ENCODE measurements at regions not wholly inside any gene's neighbourhood (a gene's known extent, or its start where the extent isn't known, plus 50 kb on each side); places are given as distances from the start of the nearest gene placed in this dataset.
A peak's percentile ranks its signal among the peaks of the same experiment; 100 is the strongest.

DNA sequence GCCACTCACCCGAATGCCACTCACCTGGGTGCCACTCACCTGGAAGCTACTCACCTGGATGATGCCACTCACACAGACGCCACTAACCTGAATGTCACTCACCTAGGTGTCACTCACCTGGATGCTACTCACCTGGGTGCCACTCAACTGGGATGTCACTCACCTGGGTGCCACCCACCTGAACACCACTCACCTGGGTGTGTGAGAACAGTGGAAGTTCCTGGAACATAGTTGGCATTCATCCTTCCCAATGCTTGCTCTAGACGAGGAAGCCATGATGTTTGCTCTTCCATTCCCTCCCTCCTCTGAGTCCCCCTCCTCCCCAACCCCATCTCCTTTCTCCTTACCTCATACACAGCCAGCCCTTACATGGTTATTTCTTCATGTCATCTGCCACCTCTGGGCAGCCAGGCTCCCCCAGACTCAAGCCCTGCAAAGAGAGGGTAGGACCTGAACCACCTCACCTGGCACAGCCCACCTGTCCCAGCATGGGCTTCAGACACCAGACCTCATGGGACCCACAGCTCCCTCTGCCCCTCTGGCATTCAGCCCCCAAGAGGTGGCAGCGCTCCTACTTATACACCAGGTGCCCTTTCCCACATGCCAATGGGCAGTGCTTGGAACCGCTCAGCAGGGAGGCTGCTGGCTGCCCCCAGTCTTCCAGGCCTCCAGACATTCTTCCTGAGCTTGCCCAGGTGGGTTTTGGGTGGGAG, 171.8 kb upstream of the FOXF1 start:
- TF ChIP-seq, protein P1, sequence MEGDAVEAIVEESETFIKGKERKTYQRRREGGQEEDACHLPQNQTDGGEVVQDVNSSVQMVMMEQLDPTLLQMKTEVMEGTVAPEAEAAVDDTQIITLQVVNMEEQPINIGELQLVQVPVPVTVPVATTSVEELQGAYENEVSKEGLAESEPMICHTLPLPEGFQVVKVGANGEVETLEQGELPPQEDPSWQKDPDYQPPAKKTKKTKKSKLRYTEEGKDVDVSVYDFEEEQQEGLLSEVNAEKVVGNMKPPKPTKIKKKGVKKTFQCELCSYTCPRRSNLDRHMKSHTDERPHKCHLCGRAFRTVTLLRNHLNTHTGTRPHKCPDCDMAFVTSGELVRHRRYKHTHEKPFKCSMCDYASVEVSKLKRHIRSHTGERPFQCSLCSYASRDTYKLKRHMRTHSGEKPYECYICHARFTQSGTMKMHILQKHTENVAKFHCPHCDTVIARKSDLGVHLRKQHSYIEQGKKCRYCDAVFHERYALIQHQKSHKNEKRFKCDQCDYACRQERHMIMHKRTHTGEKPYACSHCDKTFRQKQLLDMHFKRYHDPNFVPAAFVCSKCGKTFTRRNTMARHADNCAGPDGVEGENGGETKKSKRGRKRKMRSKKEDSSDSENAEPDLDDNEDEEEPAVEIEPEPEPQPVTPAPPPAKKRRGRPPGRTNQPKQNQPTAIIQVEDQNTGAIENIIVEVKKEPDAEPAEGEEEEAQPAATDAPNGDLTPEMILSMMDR (IDR thresholded peaks at IDR 0.05; ENCODE audit: insufficient read depth, low read depth, low read length), result no peak
- H3K4me3 ChIP-seq (ENCODE audit: low read depth, low read length), result no peak overlapping the region
- DNase-seq (ENCODE audit: low read depth), result no peak

DNA sequence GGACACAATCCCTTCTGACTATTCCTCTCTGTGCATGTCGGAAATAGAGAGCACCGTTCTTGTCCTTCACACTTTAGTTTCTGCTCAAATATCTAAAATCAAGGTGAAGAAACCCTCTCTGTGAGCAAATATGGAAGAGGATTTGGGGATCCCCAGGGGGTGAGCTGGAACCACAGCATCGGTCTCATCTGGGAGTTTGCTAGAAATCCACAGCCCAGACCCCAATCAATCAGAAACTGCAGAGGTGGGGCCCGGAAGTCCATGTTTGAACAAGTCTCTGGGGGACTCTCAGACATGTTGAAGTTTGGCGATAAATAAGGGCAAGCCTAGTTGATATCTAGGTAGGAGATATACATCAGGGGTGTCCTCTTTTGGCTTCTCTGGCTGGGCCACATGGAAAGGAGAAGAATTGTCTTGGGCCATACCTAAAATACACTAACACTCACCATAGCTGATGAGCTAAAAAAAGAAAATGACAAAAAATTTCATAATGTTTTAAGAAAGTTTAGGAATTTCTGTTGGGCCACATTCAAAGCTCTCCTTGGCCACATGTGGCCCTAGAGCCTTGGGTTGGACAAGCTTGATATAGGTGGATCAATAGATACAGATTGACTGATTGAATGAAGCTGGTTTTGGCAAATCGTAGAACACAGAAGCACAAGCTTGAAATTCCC, 168.0 kb upstream of the FOXF1 start:
- TF ChIP-seq, protein P1 (IDR thresholded peaks at IDR 0.05; ENCODE audit: insufficient read depth, low read depth, low read length), result no peak
- no peak for DNase-seq (ENCODE audit: low read depth)

DNA sequence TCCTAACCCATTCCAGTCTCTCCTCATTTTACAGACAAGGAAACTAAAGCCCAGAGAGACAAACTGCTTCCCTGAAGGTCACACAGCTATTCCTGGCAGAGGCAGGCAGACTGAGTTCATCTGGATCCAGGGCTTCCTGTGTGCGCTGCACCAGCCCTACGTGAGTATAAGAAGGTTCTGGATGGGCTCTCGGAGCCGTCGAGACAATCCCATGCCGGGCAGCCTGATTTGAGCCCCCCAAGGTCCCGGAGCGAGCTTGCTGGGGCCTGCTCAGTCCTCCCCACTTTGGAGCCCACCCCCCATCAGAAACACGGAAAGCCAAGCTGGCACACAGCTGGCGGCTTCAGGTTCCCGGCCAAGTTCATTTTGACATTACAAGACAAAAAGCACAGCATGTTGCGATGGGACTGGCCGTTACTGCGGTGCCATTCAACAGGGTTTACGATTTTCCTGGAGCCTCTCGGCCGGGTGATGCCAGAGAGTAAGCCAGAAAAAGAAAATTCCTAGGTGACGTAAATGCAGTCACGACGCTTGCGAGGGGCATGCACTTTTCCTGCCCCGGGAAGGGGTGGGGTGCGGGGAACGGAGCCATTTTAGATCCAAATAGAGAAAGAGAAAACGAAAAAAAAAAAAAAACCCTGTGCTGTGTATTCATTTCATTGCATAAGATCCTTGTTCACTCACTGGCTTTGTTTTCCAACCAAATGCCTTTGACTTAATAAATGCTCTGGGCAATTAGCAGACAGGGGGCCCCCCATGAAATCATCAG, 167.1 kb upstream of the FOXF1 start:
- TF ChIP-seq, protein P1 (IDR thresholded peaks at IDR 0.05; ENCODE audit: insufficient read depth, low read depth, low read length), result no peak
- peak; percentile 95 for DNase-seq (ENCODE audit: low read depth)
- H3K4me3 ChIP-seq (ENCODE audit: low read depth, low read length), result no peak overlapping the region

More for the DNA sequence above, 168.0 kb upstream of the FOXF1 start:
- H3K4me3 ChIP-seq (ENCODE audit: low read depth, low read length), result no peak overlapping the region

DNA sequence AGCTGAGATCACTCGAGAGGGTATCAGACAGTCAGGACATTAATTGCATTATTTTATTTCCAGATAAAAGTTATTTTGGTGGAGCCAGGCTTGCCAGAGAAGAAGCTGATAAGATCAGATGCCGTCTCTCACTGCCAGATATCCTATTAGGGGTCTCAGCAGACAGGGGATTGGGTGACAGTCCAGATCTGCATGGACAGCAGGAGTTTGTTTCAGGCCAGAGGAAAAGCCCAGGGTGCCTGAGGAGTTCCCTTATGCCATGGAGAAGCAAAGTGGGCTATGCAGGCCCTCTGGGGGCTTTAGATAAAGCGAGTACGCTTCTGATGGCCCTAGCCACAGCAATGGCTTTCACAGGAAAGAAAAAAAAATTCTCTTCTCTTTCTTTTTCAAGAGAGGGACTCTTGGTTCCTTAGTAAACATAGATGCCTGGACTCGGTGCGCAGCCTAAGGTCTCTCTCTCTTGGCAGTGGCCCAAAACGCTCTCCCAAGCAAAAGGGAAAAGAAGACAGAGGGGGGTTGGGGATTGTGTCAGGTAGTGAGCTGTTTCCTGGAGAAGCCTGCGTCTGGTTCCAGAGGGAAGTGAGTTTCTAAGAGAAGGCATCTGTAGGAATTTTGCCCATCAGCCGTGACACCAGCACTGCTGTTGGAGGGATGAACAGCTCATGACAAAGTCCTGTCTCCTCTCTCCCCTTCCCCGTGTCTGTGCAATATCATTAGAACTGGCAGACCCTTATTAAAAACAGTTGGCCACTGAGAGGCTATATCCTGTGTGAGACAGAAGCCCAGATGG, 166.3 kb upstream of the FOXF1 start:
- no peak overlapping the region for H3K4me3 ChIP-seq (ENCODE audit: low read depth, low read length)
- TF ChIP-seq, protein P1 (IDR thresholded peaks at IDR 0.05; ENCODE audit: insufficient read depth, low read depth, low read length), result no peak
- DNase-seq (ENCODE audit: low read depth), result peak; percentile 46

DNA sequence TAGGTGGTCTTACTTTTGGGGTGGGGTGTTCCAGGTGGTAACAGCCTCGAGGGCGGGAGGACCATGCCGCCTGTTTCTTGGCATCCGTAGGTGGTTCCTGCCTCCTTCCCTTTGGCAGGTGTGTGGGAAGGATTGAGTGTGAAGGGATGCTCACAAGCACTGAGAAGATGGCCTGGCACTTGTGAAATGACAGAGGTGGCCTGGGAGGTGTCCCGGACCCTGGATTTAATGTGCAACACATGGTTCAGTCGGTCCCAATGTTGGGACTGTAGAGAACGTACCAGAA, 165.8 kb upstream of the FOXF1 start:
- DNase-seq (ENCODE audit: low read depth), result no peak
- TF ChIP-seq, protein P1 (IDR thresholded peaks at IDR 0.05; ENCODE audit: insufficient read depth, low read depth, low read length), result no peak
- H3K4me3 ChIP-seq (ENCODE audit: low read depth, low read length), result no peak overlapping the region

DNA sequence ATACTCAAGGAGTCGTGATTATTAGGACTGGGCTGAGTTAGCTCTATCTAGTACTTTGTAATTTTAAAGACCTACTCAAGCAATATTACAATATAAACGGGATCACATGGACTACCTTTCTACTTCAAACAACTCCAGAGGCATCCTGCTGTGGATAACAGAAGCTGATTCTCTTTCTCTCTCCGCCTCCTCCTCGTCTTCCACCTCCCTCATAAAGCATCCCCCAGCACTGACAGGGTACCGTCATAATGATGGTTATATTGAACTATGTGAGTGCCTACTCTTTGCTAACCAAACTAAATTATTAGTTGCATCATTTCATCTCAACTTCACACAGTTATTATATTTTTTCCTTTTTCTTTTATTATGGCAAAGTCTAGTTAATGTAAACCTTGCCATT, 165.4 kb upstream of the FOXF1 start:
- no peak for DNase-seq (ENCODE audit: low read depth)
- TF ChIP-seq, protein P1 (IDR thresholded peaks at IDR 0.05; ENCODE audit: insufficient read depth, low read depth, low read length), result no peak
- no peak overlapping the region for H3K4me3 ChIP-seq (ENCODE audit: low read depth, low read length)

Measured in fibroblast of villous mesenchyme (primary cell).